Glutamatergic neuron (in vitro differentiated cells): ENCODE measurements at regions not wholly inside any gene's neighbourhood (a gene's known extent, or its start where the extent isn't known, plus 50 kb on each side); places are given as distances from the start of the nearest gene placed in this dataset.

Experiments used
- DNase-seq: peaks from one replicate; pipeline ENCODE4 v3.0.0; 2022
- H3K27ac Mint-ChIP-seq: one replicate; pipeline ENCODE4 v1.8.0; 2020; ENCODE audit warnings: mild to moderate bottlenecking, mixed read lengths, inconsistent platforms; ENCODE audit not compliant: unreplicated experiment
- H3K27me3 Mint-ChIP-seq: one replicate; pipeline ENCODE4 v1.8.0; 2020; ENCODE audit warnings: mild to moderate bottlenecking, moderate library complexity, mixed read lengths, inconsistent platforms; ENCODE audit not compliant: unreplicated experiment
- H3K36me3 Mint-ChIP-seq: one replicate; pipeline ENCODE4 v1.8.0; 2020; ENCODE audit warnings: mild to moderate bottlenecking, mixed read lengths, inconsistent platforms; ENCODE audit not compliant: unreplicated experiment
- H3K4me1 Mint-ChIP-seq: one replicate; pipeline ENCODE4 v1.8.0; 2020; ENCODE audit warnings: mild to moderate bottlenecking, low read depth, mixed read lengths, inconsistent platforms; ENCODE audit not compliant: unreplicated experiment
- H3K4me3 Mint-ChIP-seq: one replicate; pipeline ENCODE4 v1.8.0; 2020; ENCODE audit warnings: mild to moderate bottlenecking, mixed read lengths, inconsistent platforms; ENCODE audit not compliant: unreplicated experiment
- H3K9me3 Mint-ChIP-seq: one replicate; pipeline ENCODE4 v1.8.0; 2020; ENCODE audit warnings: mild to moderate bottlenecking, moderate library complexity, mixed read lengths, inconsistent platforms; ENCODE audit not compliant: unreplicated experiment
- CTCF ChIP-seq: fragments of 200-600 bp; sonication (generic); IDR thresholded peaks from one replicate; pipeline ENCODE4 v1.5.0; 2021; ENCODE audit not compliant: partially characterized antibody, unreplicated experiment

- H3K36me3 Mint-ChIP-seq, result no peaks in the 10 kb centered on the region
These were observed 167.4 kb upstream of the GATA6 start for GRCh38 chr18:22001912-22002487.

GRCh38 chr18:22005191-22005841 lies 164.1 kb upstream of the GATA6 start:
- no peaks in the 10 kb centered on the region for H3K9me3 Mint-ChIP-seq
- TF ChIP-seq CTCF, result no peak
- no peaks in the 10 kb centered on the region for H3K4me1 Mint-ChIP-seq
- H3K4me3 Mint-ChIP-seq, result no peak overlapping the region
- H3K36me3 Mint-ChIP-seq, result no peaks in the 10 kb centered on the region
- peaks cover under 1% of the 10 kb centered on the region for H3K27me3 Mint-ChIP-seq
- no peak overlapping the region for H3K27ac Mint-ChIP-seq
- no peak for DNase-seq

More at GRCh38 chr18:22001912-22002487, 167.4 kb upstream of the GATA6 start:
- no peak for TF ChIP-seq CTCF
- no peaks in the 10 kb centered on the region for H3K27me3 Mint-ChIP-seq
- no peak overlapping the region for H3K27ac Mint-ChIP-seq
- H3K9me3 Mint-ChIP-seq, result no peaks in the 10 kb centered on the region
- no peak for DNase-seq
- no peak overlapping the region for H3K4me3 Mint-ChIP-seq
- H3K4me1 Mint-ChIP-seq, result peaks cover 2% of the 10 kb centered on the region

GRCh38 chr18:22006458-22006857 lies 162.9 kb upstream of the GATA6 start:
- DNase-seq, result no peak
- H3K9me3 Mint-ChIP-seq, result no peaks in the 10 kb centered on the region
- H3K4me1 Mint-ChIP-seq, result no peaks in the 10 kb centered on the region
- H3K27me3 Mint-ChIP-seq, result peaks cover 2% of the 10 kb centered on the region
- H3K27ac Mint-ChIP-seq, result no peak overlapping the region
- no peak for TF ChIP-seq CTCF
- H3K4me3 Mint-ChIP-seq, result no peak overlapping the region
- no peaks in the 10 kb centered on the region for H3K36me3 Mint-ChIP-seq

GRCh38 chr18:22009242-22009641 lies 160.1 kb upstream of the GATA6 start:
- H3K27ac Mint-ChIP-seq, result no peak overlapping the region
- H3K27me3 Mint-ChIP-seq, result peaks cover 2% of the 10 kb centered on the region
- H3K9me3 Mint-ChIP-seq, result no peaks in the 10 kb centered on the region
- H3K4me1 Mint-ChIP-seq, result no peaks in the 10 kb centered on the region
- peaks cover 4% of the 10 kb centered on the region for H3K36me3 Mint-ChIP-seq
- no peak for DNase-seq
- H3K4me3 Mint-ChIP-seq, result no peak overlapping the region
- TF ChIP-seq CTCF, result no peak

GRCh38 chr18:22013993-22014392 lies 155.4 kb upstream of the GATA6 start:
- Mint-ChIP-seq H3K9me3 (no peaks in the 10 kb centered on the region), H3K4me1 (no peaks in the 10 kb centered on the region), H3K36me3 (peaks cover 9% of the 10 kb centered on the region), H3K4me3 (no peak overlapping the region), H3K27ac (no peak overlapping the region), H3K27me3 (peaks cover 5% of the 10 kb centered on the region)
- TF ChIP-seq CTCF, result no peak
- DNase-seq, result no peak
